GM11168 (cell line): ENCODE measurements at regions not wholly inside any gene's neighbourhood (a gene's known extent, or its start where the extent isn't known, plus 50 kb on each side); places are given as distances from the start of the nearest gene placed in this dataset.

Source experiments
- in situ Hi-C: fragments of 300-500 bp; cut with MboI; formaldehyde crosslinking; loops from one replicate; pipeline ENCODE4 v1.12.0; 2022; ENCODE audit warnings: low sequenced_read_pairs; ENCODE audit not compliant: unreplicated experiment

- in situ Hi-C loops, result no loop called here
Observed at GRCh38 chr2:11919953-11920352, 173.5 kb downstream of the LPIN1 start.

- in situ Hi-C loops, result no loop called here
Observed at GRCh38 chr2:11920993-11921583, 174.7 kb downstream of the LPIN1 start.

GRCh38 chr2:11922294-11922693, 175.9 kb downstream of the LPIN1 start:
- in situ Hi-C loops, result no loop called here

GRCh38 chr2:11923935-11924334, 177.5 kb downstream of the LPIN1 start:
- in situ Hi-C loops, result no loop called here

- in situ Hi-C loops, result no loop called here
Observed at GRCh38 chr2:11925295-11926066, 179.0 kb downstream of the LPIN1 start.

- in situ Hi-C loops, result no loop called here
Observed at GRCh38 chr2:11930211-11930761, 183.9 kb downstream of the LPIN1 start.

GRCh38 chr2:11932048-11932512, 185.6 kb downstream of the LPIN1 start:
- in situ Hi-C loops, result no loop called here

- in situ Hi-C loops, result no loop called here
Observed at GRCh38 chr2:11932962-11933361, 186.5 kb downstream of the LPIN1 start.

GRCh38 chr2:11933854-11934253, 187.4 kb downstream of the LPIN1 start:
- in situ Hi-C loops, result no loop called here

- in situ Hi-C loops, result no loop called here
Observed at GRCh38 chr2:11936761-11937160, 190.3 kb downstream of the LPIN1 start.

GRCh38 chr2:11938196-11938595, 191.8 kb downstream of the LPIN1 start:
- in situ Hi-C loops, result no loop called here

GRCh38 chr2:11939523-11939922, 193.1 kb downstream of the LPIN1 start:
- in situ Hi-C loops, result no loop called here

- in situ Hi-C loops, result no loop called here
Observed at GRCh38 chr2:11940121-11940743, 193.8 kb downstream of the LPIN1 start.

GRCh38 chr2:11940799-11941198, 194.4 kb downstream of the LPIN1 start:
- in situ Hi-C loops, result no loop called here

- in situ Hi-C loops, result no loop called here
Observed at GRCh38 chr2:11941201-11942177, 195.1 kb downstream of the LPIN1 start.

GRCh38 chr2:11942178-11942569, 195.7 kb downstream of the LPIN1 start:
- in situ Hi-C loops, result no loop called here

- in situ Hi-C loops, result no loop called here
Observed at GRCh38 chr2:11944311-11944710, 197.9 kb downstream of the LPIN1 start.

- in situ Hi-C loops, result no loop called here
Observed at GRCh38 chr2:11945139-11946126, 199.0 kb downstream of the LPIN1 start.

GRCh38 chr2:11947956-11948355, 201.5 kb downstream of the LPIN1 start:
- in situ Hi-C loops, result no loop called here
